GM19438 (cell line): ENCODE measurements at regions not wholly inside any gene's neighbourhood (a gene's known extent, or its start where the extent isn't known, plus 50 kb on each side); places are given as distances from the start of the nearest gene placed in this dataset.

Experiments used
- ATAC-seq: cut with Tn5 transposase; IDR thresholded peaks from one replicate; pipeline ENCODE4 v1.9.1; 2021; ENCODE audit warnings: low read depth; ENCODE audit not compliant: unreplicated experiment

GRCh38 chr20:51165131-51165530, 142.2 kb upstream of the KCNG1 start:
- ATAC-seq = no peak

GRCh38 chr20:51164731-51165130, 141.8 kb upstream of the KCNG1 start:
- ATAC-seq = no peak

GRCh38 chr20:51163996-51164600, 141.2 kb upstream of the KCNG1 start:
- no peak for ATAC-seq

- no peak for ATAC-seq
These were observed 139.1 kb upstream of the KCNG1 start for GRCh38 chr20:51162015-51162414.

GRCh38 chr20:51160821-51161220, 137.9 kb upstream of the KCNG1 start:
- ATAC-seq = no peak

GRCh38 chr20:51159981-51160380, 137.1 kb upstream of the KCNG1 start:
- no peak for ATAC-seq

GRCh38 chr20:51159303-51159702, 136.4 kb upstream of the KCNG1 start:
- no peak for ATAC-seq

GRCh38 chr20:51158226-51158625, 135.3 kb upstream of the KCNG1 start:
- ATAC-seq = no peak

- no peak for ATAC-seq
These were observed 133.4 kb upstream of the KCNG1 start for GRCh38 chr20:51156041-51156982.

GRCh38 chr20:51154708-51155690, 132.1 kb upstream of the KCNG1 start:
- no peak for ATAC-seq

- no peak for ATAC-seq
These were observed 131.2 kb upstream of the KCNG1 start for GRCh38 chr20:51153867-51154707.

GRCh38 chr20:51148941-51149340, 126.0 kb upstream of the KCNG1 start:
- no peak for ATAC-seq

GRCh38 chr20:51144476-51144875, 121.6 kb upstream of the KCNG1 start:
- no peak for ATAC-seq

- ATAC-seq = no peak
These were observed 120.7 kb upstream of the KCNG1 start for GRCh38 chr20:51143652-51144051.

- no peak for ATAC-seq
These were observed 119.5 kb upstream of the KCNG1 start for GRCh38 chr20:51142448-51142847.

- ATAC-seq = no peak
These were observed 117.8 kb upstream of the KCNG1 start for GRCh38 chr20:51140671-51141070.

- no peak for ATAC-seq
These were observed 117.0 kb upstream of the KCNG1 start for GRCh38 chr20:51139891-51140290.

- no peak for ATAC-seq
These were observed 115.7 kb upstream of the KCNG1 start for GRCh38 chr20:51138576-51138975.

GRCh38 chr20:51137461-51137860, 114.6 kb upstream of the KCNG1 start:
- no peak for ATAC-seq
